ENCODE measurements at regions not wholly inside any gene's neighbourhood (a gene's known extent, or its start where the extent isn't known, plus 50 kb on each side); places are given as distances from the start of the nearest gene placed in this dataset.

- Histone ChIP-seq H2AFZ (ENCODE audit: low read length) (no peak overlapping the region), H3K27ac (ENCODE audit: insufficient read depth, low read length) (no peak overlapping the region), H3K79me2 (ENCODE audit: control insufficient read depth, insufficient read depth, low read length) (no peaks in the 10 kb centered on the region), H4K20me1 (ENCODE audit: control insufficient read depth, extremely low read depth, insufficient read depth, low read length) (no peaks in the 10 kb centered on the region), H3K4me1 (ENCODE audit: control insufficient read depth, extremely low read depth, insufficient read depth, low read length) (no peaks in the 10 kb centered on the region), H3K9ac (ENCODE audit: insufficient read depth, low read length) (no peak overlapping the region), H3K4me3 (replicated peaks in 1 of 4; ENCODE audit: control extremely low read depth in 1 of 4, insufficient read depth in 1 of 4, low read depth in 3 of 4, low read length in 4 of 4) (no peak overlapping the region), H3K9me3 (ENCODE audit: control insufficient read depth, insufficient read depth, low read depth, low read length) (no peaks in the 10 kb centered on the region), H3K4me2 (ENCODE audit: extremely low read depth, insufficient read depth, low read length) (no peak overlapping the region), H3K36me3 (ENCODE audit: control insufficient read depth, insufficient read depth, low read length) (no peaks in the 10 kb centered on the region), H3K27me3 (ENCODE audit: control insufficient read depth, insufficient read depth, low read length) (no peaks in the 10 kb centered on the region)
- peak; percentile 21 to 23 for DNase-seq (ENCODE audit: low read depth in 2 of 2)
- no peak for TF ChIP-seq CTCF (conservative IDR thresholded peaks at IDR 0.05 in 1 of 2, IDR thresholded peaks at IDR 0.05 in 1 of 2; ENCODE audit: low read depth in 1 of 2, low read length in 2 of 2)
- TF ChIP-seq EZH2 (IDR thresholded peaks at IDR 0.05; ENCODE audit: low read length, missing control alignments) = no peak
Observed at GRCh38 chr18:43578706-43579105, 301.4 kb upstream of the SYT4 start.

- no peaks in the 10 kb centered on the region for H3K36me3 ChIP-seq (ENCODE audit: control insufficient read depth, insufficient read depth, low read length)
- no peak overlapping the region for H3K27ac ChIP-seq (ENCODE audit: insufficient read depth, low read length)
- no peak for DNase-seq (ENCODE audit: low read depth in 2 of 2)
- H3K27me3 ChIP-seq (ENCODE audit: control insufficient read depth, insufficient read depth, low read length) = no peaks in the 10 kb centered on the region
- H4K20me1 ChIP-seq (ENCODE audit: control insufficient read depth, extremely low read depth, insufficient read depth, low read length) = no peaks in the 10 kb centered on the region
- TF ChIP-seq CTCF (conservative IDR thresholded peaks at IDR 0.05 in 1 of 2, IDR thresholded peaks at IDR 0.05 in 1 of 2; ENCODE audit: low read depth in 1 of 2, low read length in 2 of 2) (no peak), EZH2 (IDR thresholded peaks at IDR 0.05; ENCODE audit: low read length, missing control alignments) (no peak)
- H3K9ac ChIP-seq (ENCODE audit: insufficient read depth, low read length) = no peak overlapping the region
- H3K9me3 ChIP-seq (ENCODE audit: control insufficient read depth, insufficient read depth, low read depth, low read length) = no peaks in the 10 kb centered on the region
- no peaks in the 10 kb centered on the region for H3K4me1 ChIP-seq (ENCODE audit: control insufficient read depth, extremely low read depth, insufficient read depth, low read length)
- no peak overlapping the region for H3K4me2 ChIP-seq (ENCODE audit: extremely low read depth, insufficient read depth, low read length)
- H3K4me3 ChIP-seq (replicated peaks in 1 of 4; ENCODE audit: control extremely low read depth in 1 of 4, insufficient read depth in 1 of 4, low read depth in 3 of 4, low read length in 4 of 4) = no peak overlapping the region
- H2AFZ ChIP-seq (ENCODE audit: low read length) = no peak overlapping the region
- H3K79me2 ChIP-seq (ENCODE audit: control insufficient read depth, insufficient read depth, low read length) = no peaks in the 10 kb centered on the region
Observed at GRCh38 chr18:43581936-43582519, 304.7 kb upstream of the SYT4 start.

GRCh38 chr18:43587538-43588153, 310.4 kb upstream of the SYT4 start:
- Histone ChIP-seq H2AFZ (ENCODE audit: low read length) (no peak overlapping the region), H3K4me3 (replicated peaks in 1 of 4; ENCODE audit: control extremely low read depth in 1 of 4, insufficient read depth in 1 of 4, low read depth in 3 of 4, low read length in 4 of 4) (no peak overlapping the region), H3K27ac (ENCODE audit: insufficient read depth, low read length) (no peak overlapping the region), H3K27me3 (ENCODE audit: control insufficient read depth, insufficient read depth, low read length) (no peaks in the 10 kb centered on the region), H3K9ac (ENCODE audit: insufficient read depth, low read length) (no peak overlapping the region), H3K9me3 (ENCODE audit: control insufficient read depth, insufficient read depth, low read depth, low read length) (no peaks in the 10 kb centered on the region), H3K79me2 (ENCODE audit: control insufficient read depth, insufficient read depth, low read length) (no peaks in the 10 kb centered on the region), H3K4me1 (ENCODE audit: control insufficient read depth, extremely low read depth, insufficient read depth, low read length) (no peaks in the 10 kb centered on the region), H3K4me2 (ENCODE audit: extremely low read depth, insufficient read depth, low read length) (no peak overlapping the region), H3K36me3 (ENCODE audit: control insufficient read depth, insufficient read depth, low read length) (no peaks in the 10 kb centered on the region), H4K20me1 (ENCODE audit: control insufficient read depth, extremely low read depth, insufficient read depth, low read length) (no peaks in the 10 kb centered on the region)
- peak; percentile 36 to 64 for DNase-seq (ENCODE audit: low read depth in 2 of 2)
- no peak for TF ChIP-seq EZH2 (IDR thresholded peaks at IDR 0.05; ENCODE audit: low read length, missing control alignments)
- peak; percentile 70 to 83 for TF ChIP-seq CTCF (conservative IDR thresholded peaks at IDR 0.05 in 1 of 2, IDR thresholded peaks at IDR 0.05 in 1 of 2; ENCODE audit: low read depth in 1 of 2, low read length in 2 of 2)
